GM12864 (cell line): ENCODE measurements at regions not wholly inside any gene's neighbourhood (a gene's known extent, or its start where the extent isn't known, plus 50 kb on each side); places are given as distances from the start of the nearest gene placed in this dataset.

Source experiments
- DNase-seq: peaks from one replicate; pipeline ENCODE4 v3.0.0-alpha.2; 2011; ENCODE audit warnings: low read depth
- H3K4me3 ChIP-seq: 2 replicates; pipeline ENCODE4 v1.5.1; 2011; ENCODE audit warnings: mild to moderate bottlenecking, low read depth, low read length, control low read depth
- CTCF ChIP-seq: IDR thresholded peaks from 2 replicates; pipeline ENCODE4 v1.5.1; 2011; ENCODE audit warnings: low read depth, mild to moderate bottlenecking, moderate library complexity, low read length, control low read depth, inconsistent platforms; ENCODE audit errors: missing control alignments

- no peak overlapping the region for H3K4me3 ChIP-seq
- no peak for TF ChIP-seq CTCF
- no peak for DNase-seq
These were observed 294.4 kb downstream of the MEF2C start for GRCh38 chr5:88588609-88589008.

- no peak for TF ChIP-seq CTCF
- DNase-seq = no peak
- H3K4me3 ChIP-seq = no peak overlapping the region
These were observed 299.5 kb downstream of the MEF2C start for GRCh38 chr5:88583471-88583870.

- no peak overlapping the region for H3K4me3 ChIP-seq
- no peak for DNase-seq
- no peak for TF ChIP-seq CTCF
These were observed 289.7 kb upstream of the TMEM161B start for GRCh38 chr5:88558366-88558765.

GRCh38 chr5:88557881-88558280 is 289.2 kb upstream of the TMEM161B start:
- no peak for DNase-seq
- no peak overlapping the region for H3K4me3 ChIP-seq
- no peak for TF ChIP-seq CTCF

GRCh38 chr5:88557131-88557530 is 288.5 kb upstream of the TMEM161B start:
- no peak for TF ChIP-seq CTCF
- no peak overlapping the region for H3K4me3 ChIP-seq
- DNase-seq = no peak

GRCh38 chr5:88556406-88556805 is 287.8 kb upstream of the TMEM161B start:
- H3K4me3 ChIP-seq = no peak overlapping the region
- TF ChIP-seq CTCF = no peak
- no peak for DNase-seq

- no peak overlapping the region for H3K4me3 ChIP-seq
- no peak for DNase-seq
These were observed 287.0 kb upstream of the TMEM161B start for GRCh38 chr5:88555674-88556073.

More at GRCh38 chr5:88555674-88556073, 287.0 kb upstream of the TMEM161B start:
- no peak for TF ChIP-seq CTCF
